Ascending aorta (tissue), 2 donors: ENCODE measurements at regions not wholly inside any gene's neighbourhood (a gene's known extent, or its start where the extent isn't known, plus 50 kb on each side); places are given as distances from the start of the nearest gene placed in this dataset.

ENCODE experiments used
- DNase-seq, 2 donors: peaks; one replicate each; pipeline ENCODE4 v3.0.0-alpha.2; 2019; ENCODE audit warnings: low spot score in 2 of 2
- H3K27ac ChIP-seq, 2 donors: fragments of 200-600 bp; sonication (generic); one replicate each; pipeline ENCODE4 v1.5.1; 2016 to 2017; ENCODE audit warnings: mild to moderate bottlenecking in 1 of 2
- H3K27me3 ChIP-seq: fragments of 200-600 bp; sonication (generic); one replicate; pipeline ENCODE4 v1.5.1; 2017
- H3K36me3 ChIP-seq, 2 donors: fragments of 200-600 bp; sonication (generic); one replicate each; pipeline ENCODE4 v1.5.1; 2016
- H3K4me1 ChIP-seq, 2 donors: fragments of 200-600 bp; sonication (generic); one replicate each; pipeline ENCODE4 v1.5.1; 2016 to 2017; ENCODE audit warnings: mild to moderate bottlenecking in 1 of 2
- H3K4me3 ChIP-seq, 2 donors: fragments of 200-600 bp; sonication (generic); one replicate each; pipeline ENCODE4 v1.5.1; 2016 to 2017; ENCODE audit warnings: mild to moderate bottlenecking in 1 of 2
- H3K9me3 ChIP-seq, 2 donors: fragments of 200-600 bp; sonication (generic); one replicate each; pipeline ENCODE4 v1.5.1; 2016
- CTCF ChIP-seq, 3 experiments: fragments of 200-600 bp in 2 of 3; fragments of 450-650 bp in 1 of 3; sonication (generic) in 2 of 3; IDR thresholded peaks; one replicate each; pipeline ENCODE4 v1.5.1; 2016 to 2019; ENCODE audit warnings: antibody characterized with exemption in 3 of 3, mild to moderate bottlenecking in 1 of 3, moderate library complexity in 1 of 3
- intact Hi-C: fragments of 100-400 bp; cut with DNase I; formaldehyde crosslinking; loops from one replicate; pipeline ENCODE4 v1.15.1; 2023

GRCh38 chr7:111639934-111640333 is 77.6 kb upstream of the IMMP2L start:
- H3K4me1 ChIP-seq: no peaks in the 10 kb centered on the region
- H3K4me3 ChIP-seq: no peak overlapping the region
- no peaks in the 10 kb centered on the region for H3K9me3 ChIP-seq
- intact Hi-C loops: no loop called here
- H3K27me3 ChIP-seq: no peaks in the 10 kb centered on the region
- TF ChIP-seq CTCF (IDR thresholded peaks at IDR 0.05): no peak
- no peak for DNase-seq
- H3K27ac ChIP-seq: no peak overlapping the region
- H3K36me3 ChIP-seq: no peaks in the 10 kb centered on the region

GRCh38 chr7:111638078-111638477 is 75.8 kb upstream of the IMMP2L start:
- intact Hi-C loops: no loop called here
- H3K27me3 ChIP-seq: no peaks in the 10 kb centered on the region
- no peak for DNase-seq
- no peaks in the 10 kb centered on the region for H3K4me1 ChIP-seq
- H3K4me3 ChIP-seq: no peak overlapping the region
- H3K27ac ChIP-seq: no peak overlapping the region
- no peaks in the 10 kb centered on the region for H3K36me3 ChIP-seq
- no peak for TF ChIP-seq CTCF (IDR thresholded peaks at IDR 0.05)
- H3K9me3 ChIP-seq: no peaks in the 10 kb centered on the region

- intact Hi-C loops: no loop called here
- H3K9me3 ChIP-seq: peaks cover 6 to 7% of the 10 kb centered on the region in 2 donors
- H3K27me3 ChIP-seq: no peaks in the 10 kb centered on the region
- H3K4me1 ChIP-seq: no peaks in the 10 kb centered on the region
- no peak overlapping the region for H3K4me3 ChIP-seq
- H3K27ac ChIP-seq: no peak overlapping the region
- TF ChIP-seq CTCF (IDR thresholded peaks at IDR 0.05): no peak
- DNase-seq: no peak
- H3K36me3 ChIP-seq: no peaks in the 10 kb centered on the region
Measured at GRCh38 chr7:111633878-111634277, 71.6 kb upstream of the IMMP2L start.

GRCh38 chr7:111630862-111631261 is 68.6 kb upstream of the IMMP2L start:
- Histone ChIP-seq H3K27ac (no peak overlapping the region), H3K36me3 (no peaks in the 10 kb centered on the region), H3K4me1 (no peaks in the 10 kb centered on the region), H3K27me3 (no peaks in the 10 kb centered on the region), H3K9me3 (peaks cover 6 to 7% of the 10 kb centered on the region in 2 donors), H3K4me3 (no peak overlapping the region)
- intact Hi-C loops: no loop called here
- no peak for DNase-seq
- no peak for TF ChIP-seq CTCF (IDR thresholded peaks at IDR 0.05)

- no peak overlapping the region for H3K4me3 ChIP-seq
- no peaks in the 10 kb centered on the region for H3K9me3 ChIP-seq
- no peak overlapping the region for H3K27ac ChIP-seq
- no peak for DNase-seq
- no peak for TF ChIP-seq CTCF (IDR thresholded peaks at IDR 0.05)
- H3K27me3 ChIP-seq: no peaks in the 10 kb centered on the region
- intact Hi-C loops: no loop called here
- H3K36me3 ChIP-seq: no peaks in the 10 kb centered on the region
- no peaks in the 10 kb centered on the region for H3K4me1 ChIP-seq
Measured at GRCh38 chr7:111622084-111622483, 59.8 kb upstream of the IMMP2L start.
